A673 (cell line): ENCODE measurements at regions not wholly inside any gene's neighbourhood (a gene's known extent, or its start where the extent isn't known, plus 50 kb on each side); places are given as distances from the start of the nearest gene placed in this dataset.
"Not testable (repeated sequence)": the region's sequence is repeated elsewhere in the genome, so short reads cannot be mapped to it uniquely, and the experiment has no call there.

Experiments used
- BruUV-seq: library from RNA; stranded (reverse); fragments of 400-500 nt; replicated peaks from 2 replicates; lab custom pipeline; 2021; lab: Mats Ljungman, UMichigan
- CTCF ChIA-PET: fragments of 300-600 bp; sonication (Branson Sonifier 250); formaldehyde crosslinking; loops from one replicate; lab custom pipeline; 2022; ENCODE audit warnings: antibody characterized with exemption; lab: Charles Lee
- POLR2A ChIA-PET: fragments of 300-600 bp; sonication (Branson Sonifier 250); formaldehyde crosslinking; loops from one replicate; lab custom pipeline; 2022; ENCODE audit warnings: antibody characterized with exemption; ENCODE audit not compliant: low non-redundant PET; lab: Charles Lee
- DNase-seq: peaks from one replicate; pipeline ENCODE4 v3.0.0-alpha.2; 2015; ENCODE audit warnings: low spot score
- H3K27ac ChIP-seq: fragments of 200-600 bp; sonication (generic); 2 replicates; pipeline ENCODE4 v1.5.1; 2016; ENCODE audit warnings: mixed run types, low read depth, mild to moderate bottlenecking, mixed read lengths, antibody characterized with exemption, low read length; ENCODE audit not compliant: poor library complexity, severe bottlenecking
- H3K27me3 ChIP-seq: fragments of 200-600 bp; sonication (generic); replicated peaks from 2 replicates; pipeline ENCODE4 v1.6.1; 2017; ENCODE audit warnings: mixed run types, low read depth, mild to moderate bottlenecking, mixed read lengths, antibody characterized with exemption, low read length; ENCODE audit not compliant: insufficient read depth, poor library complexity
- H3K36me3 ChIP-seq: fragments of 200-600 bp; sonication (generic); 2 replicates; pipeline ENCODE4 v1.6.1; 2016; ENCODE audit warnings: mixed run types, mild to moderate bottlenecking, mixed read lengths, antibody characterized with exemption, low read length; ENCODE audit not compliant: insufficient read depth, poor library complexity, severe bottlenecking
- H3K4me1 ChIP-seq: fragments of 200-600 bp; sonication (generic); 2 replicates; pipeline ENCODE4 v1.6.1; 2017; ENCODE audit warnings: mixed run types, mild to moderate bottlenecking, mixed read lengths, antibody characterized with exemption, low read length; ENCODE audit not compliant: insufficient read depth, poor library complexity, severe bottlenecking
- H3K4me3 ChIP-seq: fragments of 200-600 bp; sonication (generic); 2 replicates; pipeline ENCODE4 v1.5.1; 2016; ENCODE audit warnings: low read depth, mixed run types, mild to moderate bottlenecking, mixed read lengths, low read length; ENCODE audit not compliant: poor library complexity, severe bottlenecking
- H3K9me3 ChIP-seq: fragments of 200-600 bp; sonication (generic); 2 replicates; pipeline ENCODE4 v1.6.1; 2016; ENCODE audit warnings: mixed run types, low read depth, mild to moderate bottlenecking, mixed read lengths, antibody characterized with exemption, low read length; ENCODE audit not compliant: poor library complexity, severe bottlenecking
- EZH2 ChIP-seq: fragments of 200-600 bp; sonication (generic); IDR thresholded peaks from 2 replicates; pipeline ENCODE4 v1.6.1; 2017; ENCODE audit warnings: borderline replicate concordance, low read depth, mild to moderate bottlenecking, mixed read lengths, antibody characterized with exemption, low read length; ENCODE audit not compliant: poor library complexity, severe bottlenecking
- intact Hi-C: fragments of 100-400 bp; cut with micrococcal nuclease; formaldehyde crosslinking; loops from one replicate; pipeline ENCODE4 v1.10.0; 2022; ENCODE audit not compliant: unreplicated experiment
- TF ChIP-seq, protein P1 (sequence below): fragments of 300-800, 200-600 bp; sonication (generic); conservative IDR thresholded peaks from 2 replicates; pipeline ENCODE4 v1.5.1; 2017; ENCODE audit warnings: low read depth, mild to moderate bottlenecking, antibody characterized with exemption, low read length, moderate library complexity, mixed read lengths

DNA sequence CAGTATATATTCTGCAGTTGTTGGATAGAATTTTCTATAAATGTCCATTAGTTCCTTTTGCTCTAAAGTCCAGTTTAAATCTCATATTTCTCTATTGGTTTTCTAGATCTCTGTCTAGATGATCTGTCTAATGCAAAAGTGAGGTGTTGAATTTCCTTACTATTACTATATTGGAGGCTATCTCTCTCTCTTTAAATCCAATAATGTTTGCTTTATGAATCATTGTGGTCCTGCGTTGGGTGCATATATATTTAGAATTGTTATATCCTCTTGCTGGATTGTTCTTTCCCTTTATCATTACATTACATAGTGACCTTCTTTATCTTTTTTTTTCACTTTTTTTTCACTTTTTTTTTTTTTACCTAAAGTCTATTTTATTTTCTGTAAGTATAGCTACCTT is 208.5 kb upstream of the ASCC3 start:
- H3K27ac ChIP-seq, result no peak overlapping the region
- H3K4me3 ChIP-seq, result no peak overlapping the region
- BruUV-seq, result no TSS peak
- intact Hi-C loops, result no loop called here
- TF ChIP-seq, protein P1, sequence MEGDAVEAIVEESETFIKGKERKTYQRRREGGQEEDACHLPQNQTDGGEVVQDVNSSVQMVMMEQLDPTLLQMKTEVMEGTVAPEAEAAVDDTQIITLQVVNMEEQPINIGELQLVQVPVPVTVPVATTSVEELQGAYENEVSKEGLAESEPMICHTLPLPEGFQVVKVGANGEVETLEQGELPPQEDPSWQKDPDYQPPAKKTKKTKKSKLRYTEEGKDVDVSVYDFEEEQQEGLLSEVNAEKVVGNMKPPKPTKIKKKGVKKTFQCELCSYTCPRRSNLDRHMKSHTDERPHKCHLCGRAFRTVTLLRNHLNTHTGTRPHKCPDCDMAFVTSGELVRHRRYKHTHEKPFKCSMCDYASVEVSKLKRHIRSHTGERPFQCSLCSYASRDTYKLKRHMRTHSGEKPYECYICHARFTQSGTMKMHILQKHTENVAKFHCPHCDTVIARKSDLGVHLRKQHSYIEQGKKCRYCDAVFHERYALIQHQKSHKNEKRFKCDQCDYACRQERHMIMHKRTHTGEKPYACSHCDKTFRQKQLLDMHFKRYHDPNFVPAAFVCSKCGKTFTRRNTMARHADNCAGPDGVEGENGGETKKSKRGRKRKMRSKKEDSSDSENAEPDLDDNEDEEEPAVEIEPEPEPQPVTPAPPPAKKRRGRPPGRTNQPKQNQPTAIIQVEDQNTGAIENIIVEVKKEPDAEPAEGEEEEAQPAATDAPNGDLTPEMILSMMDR, result no peak
- no peak for TF ChIP-seq EZH2
- DNase-seq, result no peak
- no peaks in the 10 kb centered on the region for H3K36me3 ChIP-seq
- H3K9me3 ChIP-seq, result peaks cover 20% of the 10 kb centered on the region
- POLR2A ChIA-PET, result no interaction called here
- CTCF ChIA-PET, result no interaction called here
- no peaks in the 10 kb centered on the region for H3K27me3 ChIP-seq
- peaks cover 25% of the 10 kb centered on the region for H3K4me1 ChIP-seq

DNA sequence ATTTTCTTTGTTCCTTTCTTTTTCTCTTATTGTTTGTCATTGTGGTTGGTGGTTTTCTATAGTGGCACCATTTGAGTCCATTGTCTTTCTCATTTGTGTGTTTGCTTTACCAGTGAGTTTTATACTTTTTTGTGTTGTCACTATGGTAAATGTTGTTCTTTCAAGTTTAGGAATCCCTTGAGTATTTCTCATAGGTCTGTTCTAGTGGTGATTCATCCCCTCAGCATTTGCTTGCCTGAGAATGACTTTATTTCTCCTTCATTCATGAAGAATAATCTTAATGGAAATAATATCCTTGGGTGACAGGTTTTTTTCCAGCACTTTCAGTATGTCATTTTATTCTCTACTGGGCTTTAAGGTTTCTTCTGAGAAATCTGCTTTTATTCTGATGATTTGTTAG is 209.2 kb upstream of the ASCC3 start:
- H3K4me3 ChIP-seq, result no peak overlapping the region
- TF ChIP-seq EZH2, result no peak
- TF ChIP-seq, protein P1, result no peak
- no peaks in the 10 kb centered on the region for H3K27me3 ChIP-seq
- H3K9me3 ChIP-seq, result peaks cover 20% of the 10 kb centered on the region
- peaks cover 19% of the 10 kb centered on the region for H3K4me1 ChIP-seq
- BruUV-seq, result no TSS peak
- H3K27ac ChIP-seq, result no peak overlapping the region
- intact Hi-C loops, result no loop called here
- DNase-seq, result no peak
- ChIA-PET CTCF (no interaction called here), POLR2A (no interaction called here)
- H3K36me3 ChIP-seq, result no peaks in the 10 kb centered on the region

DNA sequence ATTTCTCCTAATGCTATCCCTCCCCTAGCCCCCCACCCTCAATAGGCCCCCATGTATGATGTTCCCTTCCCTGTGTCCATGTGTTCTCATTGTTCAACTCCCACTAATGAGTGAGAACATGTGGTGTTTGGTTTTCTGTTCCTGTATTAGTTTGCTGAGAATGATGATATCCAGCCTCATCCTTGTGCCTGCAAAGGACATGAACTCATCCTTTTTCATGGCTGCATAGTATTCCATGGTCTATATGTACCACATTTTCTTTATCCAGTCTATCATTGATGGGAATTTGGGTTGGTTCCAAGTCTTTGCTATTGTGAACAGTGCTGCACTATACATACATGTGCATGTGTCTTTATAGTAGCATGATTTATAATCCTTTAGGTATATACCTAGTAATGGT is 217.5 kb upstream of the ASCC3 start:
- POLR2A ChIA-PET, intact Hi-C loops: not testable (repeated sequence)

DNA sequence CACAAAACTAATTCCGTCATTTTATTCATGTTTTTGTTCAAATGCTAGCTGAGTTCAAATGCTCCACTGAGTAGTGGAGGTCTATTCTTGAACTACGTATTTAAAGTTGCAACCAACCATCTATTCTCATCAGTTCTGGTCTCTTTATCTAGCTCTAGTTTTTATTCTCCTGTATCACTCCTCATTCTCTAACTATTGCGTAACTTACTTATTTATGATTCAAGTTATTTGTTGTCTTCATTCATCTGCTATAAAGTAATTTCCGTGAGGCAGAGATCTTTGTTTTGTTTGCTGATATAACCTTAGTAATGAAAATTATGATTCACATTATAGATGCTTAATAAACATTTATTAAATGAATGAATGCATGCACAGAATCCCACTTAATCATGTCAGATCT is 221.6 kb upstream of the ASCC3 start:
- intact Hi-C loops, result no loop called here
- no peak for TF ChIP-seq EZH2
- TF ChIP-seq, protein P1, result no peak
- CTCF ChIA-PET, result no interaction called here
- H3K36me3 ChIP-seq, result no peaks in the 10 kb centered on the region
- DNase-seq, result no peak
- H3K9me3 ChIP-seq, result no peaks in the 10 kb centered on the region
- BruUV-seq, result no TSS peak
- H3K27ac ChIP-seq, result no peak overlapping the region
- POLR2A ChIA-PET, result no interaction called here
- peaks cover under 1% of the 10 kb centered on the region for H3K4me1 ChIP-seq
- no peak overlapping the region for H3K4me3 ChIP-seq
- no peaks in the 10 kb centered on the region for H3K27me3 ChIP-seq

More for the DNA sequence above, 217.5 kb upstream of the ASCC3 start:
- H3K9me3 ChIP-seq, DNase-seq, H3K4me1 ChIP-seq, H3K36me3 ChIP-seq, BruUV-seq, H3K4me3 ChIP-seq, H3K27ac ChIP-seq, H3K27me3 ChIP-seq, CTCF ChIA-PET: not testable (repeated sequence)
